PC-3 (cell line): ENCODE measurements at regions not wholly inside any gene's neighbourhood (a gene's known extent, or its start where the extent isn't known, plus 50 kb on each side); places are given as distances from the start of the nearest gene placed in this dataset.

Experiments used
- CTCF ChIP-seq: fragments of 300-600 bp; sonication (generic); conservative IDR thresholded peaks from 2 replicates; pipeline ENCODE4 v1.5.1; 2017; ENCODE audit warnings: antibody characterized with exemption, low read depth, mild to moderate bottlenecking, low read length
- EZH2 ChIP-seq: fragments of 300-600 bp; sonication (generic); IDR thresholded peaks from one replicate; pipeline ENCODE4 v1.6.1; 2017; ENCODE audit warnings: antibody characterized with exemption, mild to moderate bottlenecking, low read length; ENCODE audit not compliant: unreplicated experiment
- EZH2phosphoT487 ChIP-seq: fragments of 300-600 bp; sonication (generic); IDR thresholded peaks from 2 replicates; pipeline ENCODE4 v1.6.1; 2018; ENCODE audit warnings: mild to moderate bottlenecking, antibody characterized with exemption, low read length, borderline replicate concordance

DNA sequence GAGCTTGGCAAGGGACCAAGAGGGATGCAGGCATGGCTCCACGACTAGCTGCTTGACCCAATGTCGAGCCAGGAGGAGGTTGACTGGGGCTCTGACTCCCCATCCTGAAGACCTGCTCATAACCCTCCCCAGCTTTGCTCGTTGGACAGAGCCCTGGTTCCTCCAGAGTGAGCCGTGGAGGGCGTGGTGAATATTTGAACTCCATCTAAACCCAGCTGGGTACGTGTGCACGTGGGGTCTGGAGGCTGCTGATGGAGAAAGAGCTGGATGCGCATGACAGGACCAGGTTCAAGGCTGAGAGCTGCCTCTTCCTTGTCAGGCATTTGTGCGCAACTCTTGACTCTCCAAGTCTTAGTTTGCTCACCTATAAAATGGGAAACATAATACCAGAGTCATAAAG lies 282.8 kb downstream of the TLE3 start:
- TF ChIP-seq CTCF (no peak), EZH2phosphoT487 (no peak), EZH2 (no peak)
